ENCODE measurements at regions not wholly inside any gene's neighbourhood (a gene's known extent, or its start where the extent isn't known, plus 50 kb on each side); places are given as distances from the start of the nearest gene placed in this dataset.

- TF ChIP-seq, protein P1, sequence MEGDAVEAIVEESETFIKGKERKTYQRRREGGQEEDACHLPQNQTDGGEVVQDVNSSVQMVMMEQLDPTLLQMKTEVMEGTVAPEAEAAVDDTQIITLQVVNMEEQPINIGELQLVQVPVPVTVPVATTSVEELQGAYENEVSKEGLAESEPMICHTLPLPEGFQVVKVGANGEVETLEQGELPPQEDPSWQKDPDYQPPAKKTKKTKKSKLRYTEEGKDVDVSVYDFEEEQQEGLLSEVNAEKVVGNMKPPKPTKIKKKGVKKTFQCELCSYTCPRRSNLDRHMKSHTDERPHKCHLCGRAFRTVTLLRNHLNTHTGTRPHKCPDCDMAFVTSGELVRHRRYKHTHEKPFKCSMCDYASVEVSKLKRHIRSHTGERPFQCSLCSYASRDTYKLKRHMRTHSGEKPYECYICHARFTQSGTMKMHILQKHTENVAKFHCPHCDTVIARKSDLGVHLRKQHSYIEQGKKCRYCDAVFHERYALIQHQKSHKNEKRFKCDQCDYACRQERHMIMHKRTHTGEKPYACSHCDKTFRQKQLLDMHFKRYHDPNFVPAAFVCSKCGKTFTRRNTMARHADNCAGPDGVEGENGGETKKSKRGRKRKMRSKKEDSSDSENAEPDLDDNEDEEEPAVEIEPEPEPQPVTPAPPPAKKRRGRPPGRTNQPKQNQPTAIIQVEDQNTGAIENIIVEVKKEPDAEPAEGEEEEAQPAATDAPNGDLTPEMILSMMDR (IDR thresholded peaks at IDR 0.05 in 2 of 3, conservative IDR thresholded peaks at IDR 0.05 in 1 of 3; ENCODE audit: insufficient read depth in 2 of 3, low read depth in 1 of 3, low read length in 3 of 3): no peak
- TF ChIP-seq, protein P2, sequence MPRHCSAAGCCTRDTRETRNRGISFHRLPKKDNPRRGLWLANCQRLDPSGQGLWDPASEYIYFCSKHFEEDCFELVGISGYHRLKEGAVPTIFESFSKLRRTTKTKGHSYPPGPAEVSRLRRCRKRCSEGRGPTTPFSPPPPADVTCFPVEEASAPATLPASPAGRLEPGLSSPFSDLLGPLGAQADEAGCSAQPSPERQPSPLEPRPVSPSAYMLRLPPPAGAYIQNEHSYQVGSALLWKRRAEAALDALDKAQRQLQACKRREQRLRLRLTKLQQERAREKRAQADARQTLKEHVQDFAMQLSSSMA (CRISPR knock-in tag; IDR thresholded peaks at IDR 0.05): no peak
- no peak for TF ChIP-seq MAZ (CRISPR knock-in tag; conservative IDR thresholded peaks at IDR 0.05 in 1 of 2, IDR thresholded peaks at IDR 0.05 in 1 of 2)
- TF ChIP-seq CHD2 (IDR thresholded peaks at IDR 0.05; ENCODE audit: low read depth, low read length): no peak
- no peak for TF ChIP-seq LEF1 (IDR thresholded peaks at IDR 0.05)
- TF ChIP-seq MCM3 (IDR thresholded peaks at IDR 0.05): no peak
- no peak for TF ChIP-seq NR2F6 (CRISPR knock-in tag; IDR thresholded peaks at IDR 0.05)
- TF ChIP-seq, protein P3, sequence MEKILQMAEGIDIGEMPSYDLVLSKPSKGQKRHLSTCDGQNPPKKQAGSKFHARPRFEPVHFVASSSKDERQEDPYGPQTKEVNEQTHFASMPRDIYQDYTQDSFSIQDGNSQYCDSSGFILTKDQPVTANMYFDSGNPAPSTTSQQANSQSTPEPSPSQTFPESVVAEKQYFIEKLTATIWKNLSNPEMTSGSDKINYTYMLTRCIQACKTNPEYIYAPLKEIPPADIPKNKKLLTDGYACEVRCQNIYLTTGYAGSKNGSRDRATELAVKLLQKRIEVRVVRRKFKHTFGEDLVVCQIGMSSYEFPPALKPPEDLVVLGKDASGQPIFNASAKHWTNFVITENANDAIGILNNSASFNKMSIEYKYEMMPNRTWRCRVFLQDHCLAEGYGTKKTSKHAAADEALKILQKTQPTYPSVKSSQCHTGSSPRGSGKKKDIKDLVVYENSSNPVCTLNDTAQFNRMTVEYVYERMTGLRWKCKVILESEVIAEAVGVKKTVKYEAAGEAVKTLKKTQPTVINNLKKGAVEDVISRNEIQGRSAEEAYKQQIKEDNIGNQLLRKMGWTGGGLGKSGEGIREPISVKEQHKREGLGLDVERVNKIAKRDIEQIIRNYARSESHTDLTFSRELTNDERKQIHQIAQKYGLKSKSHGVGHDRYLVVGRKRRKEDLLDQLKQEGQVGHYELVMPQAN (IDR thresholded peaks at IDR 0.05; ENCODE audit: borderline replicate concordance): no peak
- TF ChIP-seq STAT5A (IDR thresholded peaks at IDR 0.05; ENCODE audit: borderline replicate concordance, low read length): no peak
These were observed 53.9 kb upstream of the PWP1 start for GRCh38 chr12:107631715-107632114.
